HPDE6-E6E7 (cell line): ENCODE measurements at regions not wholly inside any gene's neighbourhood (a gene's known extent, or its start where the extent isn't known, plus 50 kb on each side); places are given as distances from the start of the nearest gene placed in this dataset.
A peak's percentile ranks its signal among the peaks of the same experiment; 100 is the strongest.
"Not testable (repeated sequence)": the region's sequence is repeated elsewhere in the genome, so short reads cannot be mapped to it uniquely, and the experiment has no call there.

Source experiments
- DNase-seq: peaks from one replicate; pipeline ENCODE4 v3.0.0; 2011; ENCODE audit warnings: missing footprints; ENCODE audit errors: extremely low spot score

DNA sequence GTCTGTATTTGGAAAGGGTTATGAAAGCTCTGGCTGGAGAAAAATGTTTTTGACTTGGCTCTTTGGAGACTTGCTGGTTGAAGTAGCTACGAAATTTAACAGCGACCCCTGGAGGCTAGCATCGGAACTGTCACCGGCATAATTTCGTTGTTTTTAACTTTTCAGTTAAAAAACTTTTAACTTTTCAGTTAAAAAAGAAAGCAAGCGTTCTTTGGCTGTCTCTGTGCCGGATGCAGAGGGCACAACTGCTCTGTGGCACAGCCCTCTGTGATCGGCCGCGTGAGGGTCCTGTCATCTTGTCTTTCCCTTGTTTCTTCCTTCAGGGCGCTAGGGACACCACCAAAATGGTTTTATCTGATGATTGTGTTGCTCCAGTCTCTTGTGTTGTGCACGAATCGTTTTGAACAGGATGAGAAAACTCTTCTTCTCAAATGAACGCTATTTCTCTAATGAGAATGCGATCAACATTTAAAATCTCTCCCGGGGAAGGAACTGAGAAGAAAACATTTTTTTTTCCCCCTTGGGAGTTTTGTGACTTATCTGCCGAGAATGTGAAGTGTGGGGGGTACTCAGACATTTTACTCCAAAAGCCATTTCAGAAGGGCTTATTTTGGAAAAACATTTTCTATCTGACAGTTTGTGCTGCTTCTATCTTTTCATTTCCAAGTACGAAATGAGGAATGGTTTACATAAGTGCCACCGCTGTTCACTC, 57.1 kb downstream of the ADCYAP1 start:
- DNase-seq = no peak

DNA sequence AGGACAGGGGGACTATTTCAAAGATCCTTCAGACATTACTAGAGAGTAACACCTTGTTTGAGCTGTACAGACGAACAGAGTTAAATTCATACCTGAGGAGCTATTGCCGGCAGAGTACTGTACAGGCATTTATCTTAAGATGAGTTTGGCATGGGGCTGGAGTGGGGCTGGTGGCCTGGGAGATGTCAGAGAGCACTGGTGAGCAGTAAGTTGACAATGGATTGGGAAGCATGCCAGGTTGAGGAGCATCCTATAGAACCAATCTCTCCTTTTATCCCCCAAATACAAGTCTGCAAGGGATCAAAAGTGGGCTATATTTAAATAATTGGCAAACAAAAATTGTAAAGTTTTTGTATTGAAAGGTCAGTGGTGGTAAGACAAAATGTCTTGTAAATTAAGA, 58.6 kb downstream of the ADCYAP1 start:
- no peak for DNase-seq

DNA sequence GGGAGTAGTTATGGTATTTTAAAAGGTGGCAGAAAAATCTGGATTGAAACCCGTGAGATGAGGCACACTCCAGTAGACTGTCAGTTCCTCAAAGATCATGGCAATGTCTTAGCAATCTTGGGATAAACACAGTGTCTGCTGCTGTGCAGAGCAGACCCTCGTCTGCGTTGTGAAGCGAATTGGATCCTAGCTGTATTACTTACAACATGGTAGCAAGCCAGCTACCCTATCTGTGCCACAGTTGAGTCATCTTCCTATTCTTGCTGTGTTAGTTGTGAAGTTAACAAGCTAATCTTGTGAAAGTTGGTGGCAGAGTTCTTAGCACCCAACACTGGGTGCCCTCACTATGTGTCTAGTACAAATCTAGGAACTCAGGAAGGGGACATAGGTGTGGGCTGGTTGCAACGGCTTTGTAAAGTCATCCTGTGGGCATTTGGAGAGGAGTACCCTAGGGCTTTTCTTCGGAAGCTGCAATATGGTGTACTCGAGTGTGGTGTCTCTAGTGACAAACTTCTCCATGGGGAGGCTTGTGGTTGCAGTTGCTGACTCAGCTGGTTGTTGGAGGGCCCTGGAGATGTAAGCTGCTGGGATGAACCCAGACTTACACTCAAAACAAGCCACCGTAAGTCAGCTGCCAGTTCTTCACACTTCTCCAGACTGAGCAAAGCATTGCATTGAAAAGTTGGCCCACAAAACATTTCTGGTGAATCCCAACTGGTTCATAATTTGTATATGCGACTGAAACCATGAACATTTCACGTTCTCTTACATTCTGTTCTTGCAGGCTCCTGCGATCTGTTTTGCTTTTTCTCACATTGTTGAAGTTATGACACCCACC, 61.5 kb downstream of the ADCYAP1 start:
- DNase-seq = no peak

DNA sequence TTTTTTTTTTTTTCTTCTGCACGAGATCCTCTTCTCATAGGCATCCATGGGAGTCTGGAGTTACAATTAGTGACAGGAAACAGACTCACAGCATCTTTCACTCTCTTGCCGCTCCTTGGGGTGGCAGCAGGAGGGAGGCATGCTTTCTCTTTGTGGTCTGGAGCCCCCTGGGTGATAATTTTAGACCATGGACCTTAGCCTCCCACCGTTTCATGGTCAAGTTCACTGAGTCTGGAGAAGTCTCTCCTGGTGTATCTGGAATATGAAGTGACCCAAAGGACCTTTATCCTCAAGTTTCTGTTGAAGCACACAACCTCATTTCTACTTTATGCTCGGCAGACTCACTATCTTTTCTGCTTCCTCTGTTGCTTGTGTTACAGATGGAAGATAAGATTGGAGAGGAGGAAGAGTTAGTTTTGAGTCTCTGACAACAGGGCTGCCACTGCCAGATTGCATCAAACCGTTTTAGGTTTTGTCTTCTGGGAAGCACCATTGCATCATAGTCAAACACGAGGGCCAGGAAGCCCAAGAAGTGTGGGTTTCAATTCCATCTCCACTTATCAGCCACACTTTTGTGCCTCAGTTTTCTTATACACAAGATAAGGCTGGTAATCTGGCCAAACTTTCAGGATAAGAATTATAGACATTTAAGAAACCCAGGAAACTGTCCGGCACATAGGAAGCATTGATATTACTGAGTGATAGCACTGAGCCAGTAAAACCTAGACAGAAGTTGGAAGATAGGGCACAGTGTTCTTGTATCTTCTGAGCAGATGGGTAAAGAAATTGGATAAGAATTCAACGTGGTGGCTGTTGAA, 62.3 kb downstream of the ADCYAP1 start:
- DNase-seq = no peak

DNA sequence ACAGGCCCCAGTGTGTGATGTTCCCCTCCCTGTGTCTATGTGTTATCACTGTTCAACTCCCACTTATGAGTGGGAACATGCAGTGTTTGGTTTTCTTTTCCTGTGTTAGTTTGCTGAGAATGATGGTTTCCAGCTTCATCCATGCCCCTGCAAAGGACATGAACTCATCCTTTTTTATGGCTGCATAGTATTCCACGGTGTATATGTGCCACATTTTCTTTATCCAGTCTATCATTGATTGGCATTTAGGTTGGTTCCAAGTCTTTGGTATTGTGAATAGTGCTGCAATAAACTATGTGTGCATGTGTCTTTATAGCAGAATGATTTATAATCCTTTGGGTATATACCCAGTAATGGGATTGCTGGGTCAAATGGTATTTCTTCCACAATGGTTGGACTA, 64.2 kb downstream of the ADCYAP1 start:
- DNase-seq = not testable (repeated sequence)

DNA sequence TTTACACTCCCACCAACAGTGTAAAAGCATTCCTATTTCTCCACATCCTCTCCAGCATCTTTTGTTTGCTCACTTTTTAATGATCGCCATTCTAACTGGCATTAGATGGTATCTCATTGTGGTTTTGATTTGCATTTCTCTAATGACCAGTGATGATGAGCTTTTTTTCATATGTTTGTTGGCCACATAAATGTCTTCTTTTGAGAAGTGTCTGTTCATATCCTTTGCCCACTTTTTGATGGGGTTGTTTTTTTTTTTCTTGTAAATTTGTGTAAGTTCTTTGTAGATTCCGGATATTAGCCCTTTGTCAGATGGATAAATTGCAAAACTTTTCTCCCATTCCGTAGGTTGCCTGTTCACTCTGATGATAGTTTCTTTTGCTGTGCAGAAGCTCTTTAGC, 64.6 kb downstream of the ADCYAP1 start:
- DNase-seq = not testable (repeated sequence)

DNA sequence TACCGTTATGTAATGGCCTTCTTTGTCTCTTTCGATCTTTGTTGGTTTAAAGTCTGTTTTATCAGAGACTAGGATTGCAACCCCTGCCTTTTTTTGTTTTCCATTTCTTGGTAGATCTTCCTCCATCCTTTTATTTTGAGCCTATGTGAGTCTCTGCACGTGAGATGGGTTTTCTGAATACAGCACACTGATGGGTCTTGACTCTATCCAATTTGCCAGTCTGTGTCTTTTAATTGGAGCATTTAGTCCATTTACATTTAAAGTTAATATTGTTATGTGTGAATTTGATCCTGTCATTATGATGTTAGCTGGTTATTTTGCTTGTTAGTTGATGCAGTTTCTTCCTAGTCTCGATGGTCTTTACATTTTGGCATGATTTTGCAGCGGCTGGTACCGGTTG, 69.9 kb downstream of the ADCYAP1 start:
- DNase-seq = not testable (repeated sequence)

DNA sequence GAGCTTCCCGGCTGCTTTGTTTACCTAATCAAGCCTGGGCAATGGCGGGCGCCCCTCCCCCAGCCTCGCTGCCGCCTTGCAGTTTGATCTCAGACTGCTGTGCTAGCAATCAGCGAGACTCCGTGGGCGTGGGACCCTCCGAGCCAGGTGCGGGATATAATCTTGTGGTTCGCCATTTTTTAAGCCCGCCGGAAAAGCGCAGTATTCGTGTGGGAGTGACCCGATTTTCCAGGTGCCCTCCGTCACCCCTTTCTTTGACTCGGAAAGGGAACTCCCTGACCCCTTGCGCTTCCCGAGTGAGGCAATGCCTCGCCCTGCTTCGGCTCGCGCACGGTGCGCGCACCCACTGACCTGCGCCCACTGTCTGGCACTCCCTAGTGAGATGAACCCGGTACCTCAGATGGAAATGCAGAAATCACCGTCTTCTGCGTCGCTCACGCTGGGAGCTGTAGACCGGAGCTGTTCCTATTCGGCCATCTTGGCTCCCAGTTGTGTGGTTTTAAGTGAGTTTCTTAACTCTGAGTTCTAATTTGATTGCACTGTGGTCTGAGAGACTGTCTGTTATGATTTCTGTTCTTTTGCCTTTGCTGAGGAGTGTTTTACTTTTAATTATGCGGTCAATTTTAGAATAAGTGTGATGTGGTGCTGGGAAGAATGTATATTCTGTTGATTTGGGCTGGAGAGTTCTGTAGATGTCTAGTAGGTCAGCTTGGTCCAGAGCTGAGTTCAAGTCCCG, 71.9 kb downstream of the ADCYAP1 start:
- not testable (repeated sequence) for DNase-seq

DNA sequence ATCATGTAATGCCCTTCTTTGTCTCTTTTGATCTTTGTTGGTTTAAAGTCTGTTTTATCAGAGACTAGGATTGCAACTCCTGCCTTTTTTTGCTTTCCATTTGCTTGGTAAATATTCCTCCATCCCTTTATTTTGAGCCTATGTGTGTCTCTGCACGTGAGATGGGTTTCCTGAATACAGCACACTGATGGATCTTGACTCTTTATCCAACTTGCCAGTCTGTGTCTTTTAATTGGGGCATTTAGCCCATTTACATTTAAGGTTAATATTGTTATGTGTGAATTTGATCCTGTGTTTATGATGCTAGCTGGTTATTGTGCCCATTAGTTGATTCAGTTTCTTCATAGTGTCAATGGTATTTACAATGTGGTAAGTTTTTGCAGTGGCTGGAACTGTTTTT, 72.7 kb downstream of the ADCYAP1 start:
- DNase-seq = not testable (repeated sequence)

DNA sequence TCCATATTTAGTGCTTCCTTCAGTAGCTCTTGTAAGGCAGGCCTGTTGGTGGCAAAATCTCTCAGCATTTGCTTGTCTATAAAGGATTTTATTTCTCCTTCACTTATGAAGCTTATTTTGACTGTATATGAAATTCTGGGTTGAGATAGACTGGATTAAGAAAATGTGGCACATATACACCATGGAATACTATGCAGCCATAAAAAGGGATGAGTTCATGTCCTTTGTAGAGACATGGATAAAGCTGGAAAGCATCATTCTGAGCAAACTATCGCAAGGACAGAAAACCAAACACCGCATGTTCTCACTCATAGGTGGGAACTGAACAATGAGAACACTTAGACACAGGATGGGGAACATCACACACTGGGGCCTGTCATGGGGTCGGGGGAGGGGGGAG, 73.1 kb downstream of the ADCYAP1 start:
- DNase-seq = not testable (repeated sequence)

DNA sequence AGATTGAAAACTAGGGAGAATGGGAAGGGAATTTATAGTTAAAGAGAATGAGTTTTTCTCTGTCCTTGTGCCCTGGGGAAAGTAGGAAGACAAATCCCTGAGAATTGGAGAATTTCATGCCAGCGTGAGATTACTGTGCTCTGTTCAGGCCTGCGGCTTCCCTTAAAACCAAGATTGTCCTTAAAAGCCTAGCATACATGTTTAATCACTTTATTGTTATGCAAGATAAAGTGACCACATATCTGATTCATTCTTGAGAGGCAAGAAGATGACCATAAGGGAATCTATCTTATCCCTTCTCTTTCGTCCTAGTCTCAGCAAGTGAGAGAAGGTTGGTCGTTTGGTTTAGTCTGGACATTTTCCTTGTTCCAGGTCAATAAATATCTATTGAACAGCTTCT, 75.9 kb downstream of the ADCYAP1 start:
- DNase-seq = no peak

DNA sequence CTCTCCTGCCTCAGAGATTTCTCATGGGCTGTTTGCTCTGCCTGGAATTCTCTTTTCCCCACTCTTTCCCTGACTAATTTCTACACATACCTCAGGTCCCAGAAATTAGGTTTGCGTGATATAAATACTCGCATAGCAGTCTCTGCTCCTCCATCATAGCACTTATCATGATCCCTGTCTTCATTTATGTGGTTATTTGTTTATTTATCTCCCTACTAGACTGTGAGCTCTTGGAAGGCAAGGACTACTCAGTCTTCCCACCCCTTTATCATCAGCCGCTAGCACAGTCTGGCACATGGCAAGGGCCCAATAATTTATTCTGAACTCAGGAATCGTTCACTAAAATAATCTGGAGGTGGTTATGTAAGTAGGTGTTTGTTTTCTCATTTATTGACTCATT, 79.3 kb downstream of the ADCYAP1 start:
- no peak for DNase-seq

DNA sequence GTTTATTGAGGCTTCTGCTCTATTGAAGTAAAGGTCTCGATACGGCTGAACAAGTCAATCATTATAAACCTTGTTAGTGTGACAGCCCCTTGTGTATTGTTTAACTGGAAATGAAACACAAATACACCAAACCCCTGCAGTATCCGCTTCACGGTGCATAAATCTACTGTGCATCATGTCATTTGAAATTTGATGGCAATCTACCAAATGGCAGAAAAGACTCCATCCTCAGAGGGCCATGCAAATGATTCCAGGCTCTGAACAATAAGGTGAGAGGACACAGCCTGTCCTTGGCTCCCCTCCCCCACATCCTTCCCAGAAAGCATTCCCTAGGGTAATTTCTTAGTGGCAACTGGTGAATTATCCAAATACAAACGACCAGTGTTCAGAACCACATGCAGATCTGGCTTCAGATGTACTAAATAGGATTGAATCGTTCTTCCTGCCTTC, 80.6 kb downstream of the ADCYAP1 start:
- DNase-seq = no peak

DNA sequence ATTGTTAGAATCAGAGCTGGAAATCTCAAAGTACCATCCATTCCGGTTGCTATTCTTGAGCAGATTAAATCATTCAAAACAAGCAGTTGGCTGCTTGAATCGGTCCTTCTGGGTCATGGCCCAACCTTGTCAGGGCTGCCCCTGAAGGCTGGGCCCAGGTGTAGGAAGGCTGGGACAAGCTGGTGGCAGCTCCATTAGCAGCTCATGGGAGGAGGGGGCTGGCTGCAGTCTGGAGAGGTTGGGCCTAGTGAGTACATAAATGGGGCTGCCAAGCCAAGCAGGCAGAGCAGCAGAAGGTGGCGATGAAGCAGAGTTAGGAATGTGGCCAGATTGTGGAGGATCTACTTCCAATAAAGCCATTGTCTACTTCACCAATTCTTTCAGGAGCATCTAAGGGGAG, 81.4 kb downstream of the ADCYAP1 start:
- DNase-seq = no peak

DNA sequence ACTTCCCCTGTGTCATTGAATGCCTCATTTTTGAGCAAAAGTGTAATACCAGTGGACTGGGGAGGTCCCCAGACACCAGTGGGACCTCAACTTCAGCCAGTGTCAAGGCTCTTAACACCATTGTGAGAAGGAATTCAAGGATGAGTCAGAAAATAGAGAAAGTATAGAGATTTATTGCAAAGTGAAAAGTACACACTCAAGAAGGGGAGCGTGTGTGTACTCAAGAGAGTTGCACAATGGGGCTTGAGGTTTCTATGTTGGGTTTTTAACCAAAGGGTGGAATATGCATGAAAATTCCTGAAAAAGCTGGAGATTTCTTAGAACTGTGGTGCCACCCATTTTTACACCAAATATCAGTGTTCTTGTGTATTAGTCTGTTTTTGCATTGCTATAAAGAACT, 81.9 kb downstream of the ADCYAP1 start:
- DNase-seq = no peak

DNA sequence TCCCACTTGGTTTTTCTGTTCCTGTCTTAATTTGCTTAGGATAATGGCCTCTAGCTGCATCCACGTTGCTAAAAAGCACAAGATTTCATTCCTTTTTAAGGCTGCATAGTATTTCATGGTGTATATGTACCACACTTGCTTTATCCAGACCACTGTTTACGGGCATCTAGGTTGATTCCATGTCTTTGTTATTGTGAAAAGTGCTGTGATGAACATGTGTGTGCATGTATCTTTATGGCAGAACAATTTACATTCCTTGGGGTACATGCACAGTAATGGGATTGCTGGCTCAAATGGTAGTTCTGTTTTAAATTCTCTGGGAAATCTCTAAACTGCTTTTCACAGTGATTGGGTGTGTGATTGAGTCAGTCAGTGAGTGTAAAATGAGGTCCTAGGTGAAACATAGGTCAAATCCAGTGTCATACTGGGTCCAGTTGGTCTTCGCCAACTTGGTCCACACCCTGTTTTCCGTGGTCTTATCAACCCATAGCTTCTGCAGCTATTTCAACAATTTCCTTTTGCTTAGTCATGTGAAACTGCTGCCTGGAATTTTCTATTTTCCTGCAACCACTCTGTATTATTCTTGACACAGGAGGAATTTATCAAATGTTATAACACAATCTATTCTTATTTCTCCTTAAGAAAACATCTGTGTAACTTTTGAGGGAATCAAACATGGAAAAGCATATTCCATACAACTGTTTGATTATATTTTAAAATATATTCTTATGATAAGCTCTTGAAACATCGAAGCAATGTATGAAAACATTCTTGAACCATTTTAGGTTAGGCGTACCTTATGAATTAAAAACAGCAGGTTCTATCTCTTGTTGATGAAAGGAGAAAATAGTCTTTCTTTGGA, 82.9 kb downstream of the ADCYAP1 start:
- no peak for DNase-seq

DNA sequence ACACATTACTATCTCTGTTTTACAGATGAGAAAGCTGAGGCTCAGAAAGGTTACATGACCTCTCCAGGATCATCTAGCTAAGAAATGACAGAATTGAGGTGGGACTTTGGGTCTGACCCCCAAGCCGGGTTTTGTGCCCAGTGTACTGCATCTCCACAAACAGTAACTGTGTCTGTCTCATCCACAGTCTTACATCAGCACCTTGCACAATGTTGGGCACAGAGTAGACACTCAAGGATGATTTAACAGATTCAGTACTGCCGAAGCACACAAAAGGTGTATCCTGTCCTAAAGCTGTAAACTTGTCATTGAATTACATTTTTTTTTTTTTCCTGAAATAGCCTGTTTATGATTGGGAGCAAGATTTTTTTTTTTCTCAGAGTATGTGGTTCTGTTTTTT, 84.8 kb downstream of the ADCYAP1 start:
- no peak for DNase-seq

DNA sequence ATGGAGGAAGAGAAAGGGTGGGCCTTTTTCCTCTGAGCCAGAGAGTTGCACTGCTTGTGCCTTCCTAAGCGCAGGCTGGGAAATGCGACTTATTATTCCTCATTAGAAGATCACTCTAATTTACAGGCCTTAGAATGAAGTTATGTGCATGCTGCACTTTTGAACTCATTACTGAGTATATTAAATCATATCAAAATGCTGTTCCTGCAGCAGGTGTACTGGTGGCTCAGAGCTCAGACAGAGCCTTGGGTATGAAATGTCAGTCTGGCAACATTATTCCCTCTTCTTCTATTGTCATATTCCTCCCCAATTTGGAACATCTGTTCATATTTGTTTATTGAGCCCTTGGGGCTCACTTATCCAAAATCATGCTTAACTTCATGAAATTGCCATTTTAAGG, 85.5 kb downstream of the ADCYAP1 start:
- DNase-seq = no peak

DNA sequence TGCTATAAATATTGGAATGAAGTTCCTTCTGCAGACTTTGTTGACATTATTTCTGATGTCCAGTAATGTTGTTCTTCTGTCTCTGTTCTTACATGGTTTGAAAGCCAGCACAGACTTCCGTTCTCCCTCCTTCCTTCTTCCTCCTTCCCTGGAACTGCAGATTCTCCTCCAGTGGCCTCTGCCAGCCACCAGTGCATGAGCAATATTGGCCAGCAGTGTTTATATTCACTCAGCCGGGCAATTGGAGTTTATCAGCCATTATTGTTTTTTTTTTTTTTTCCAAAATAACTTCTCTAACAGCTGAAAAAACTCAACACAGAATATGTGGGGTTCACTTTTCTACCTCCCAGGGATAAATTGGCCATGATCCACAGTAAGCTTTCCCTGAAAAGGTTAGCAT, 86.8 kb downstream of the ADCYAP1 start:
- no peak for DNase-seq

DNA sequence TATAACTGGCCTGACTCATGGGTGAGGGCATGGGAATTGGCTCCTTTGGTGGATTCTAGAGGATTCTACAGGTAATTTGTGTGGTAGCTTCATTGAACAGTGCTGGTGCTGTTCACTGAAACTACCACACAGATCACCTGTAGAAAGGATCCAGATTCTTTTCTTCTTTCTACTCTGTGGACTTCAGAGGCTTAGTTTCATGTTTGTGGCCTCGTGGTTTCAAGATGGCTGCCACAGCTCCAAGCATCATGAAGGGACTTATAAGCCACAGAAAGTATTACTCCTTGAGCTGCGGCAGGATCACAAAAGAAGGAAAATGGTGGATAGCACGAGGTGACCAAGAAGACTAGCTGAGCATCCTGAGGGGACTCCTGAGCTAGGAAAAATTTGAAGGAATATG, 88.9 kb downstream of the ADCYAP1 start:
- DNase-seq = no peak

DNA sequence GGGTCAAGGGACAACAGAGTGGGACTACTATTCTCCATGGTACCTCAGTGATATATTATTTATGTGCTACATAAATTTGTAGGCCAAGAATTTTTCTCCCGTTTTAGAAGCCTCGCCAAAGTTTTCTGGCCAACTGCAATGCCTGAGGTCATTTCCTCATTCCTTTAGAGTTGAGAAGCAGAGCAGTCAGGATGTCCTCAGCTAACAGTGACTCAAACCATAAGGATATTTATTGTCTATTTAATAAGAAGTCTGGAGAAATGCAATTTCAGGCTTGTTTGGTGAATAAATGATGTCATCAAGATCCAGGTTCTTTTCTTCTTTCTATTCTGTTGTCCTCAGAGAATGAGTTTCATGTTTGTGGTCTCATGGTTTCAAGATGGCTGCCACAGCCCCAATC, 91.0 kb downstream of the ADCYAP1 start:
- peak; percentile 61 for DNase-seq
